ENCODE measurements at regions not wholly inside any gene's neighbourhood (a gene's known extent, or its start where the extent isn't known, plus 50 kb on each side); places are given as distances from the start of the nearest gene placed in this dataset.

DNA sequence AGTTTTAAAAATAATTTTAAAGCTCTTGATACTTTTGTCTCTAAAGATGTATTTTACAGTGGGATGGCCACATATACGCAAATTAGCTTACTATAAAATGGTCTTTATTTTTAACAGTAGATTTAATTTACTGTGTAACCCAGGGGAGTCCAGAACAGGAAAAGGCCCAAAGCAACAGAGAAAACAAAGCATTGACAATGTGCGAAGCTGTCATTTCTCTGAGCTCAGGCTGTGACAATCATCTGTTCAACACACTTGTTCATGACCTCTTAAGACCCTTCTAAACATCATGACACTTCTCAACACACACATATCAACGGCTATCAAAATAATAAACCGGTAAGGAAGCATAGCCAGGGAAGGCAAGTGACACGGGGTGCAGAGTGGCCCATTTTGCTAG, 499.6 kb upstream of the MPDZ start:
- Histone ChIP-seq H3K36me3 (ENCODE audit: control insufficient read depth in 2 of 2, extremely low read depth in 1 of 2, insufficient read depth in 2 of 2, low read length in 2 of 2) (no peaks in the 10 kb centered on the region), H3K27me3 (ENCODE audit: control insufficient read depth in 2 of 2, insufficient read depth in 2 of 2, low read length in 2 of 2) (no peaks in the 10 kb centered on the region), H3K4me2 (ENCODE audit: insufficient read depth, low read length) (no peak overlapping the region), H3K9ac (replicated peaks; ENCODE audit: extremely low read depth, insufficient read depth, low read length) (no peak overlapping the region), H3K27ac (ENCODE audit: insufficient read depth, low read depth, low read length) (no peak overlapping the region), H3K4me1 (ENCODE audit: control insufficient read depth, extremely low read depth, insufficient read depth, low read length) (no peaks in the 10 kb centered on the region), H3K9me1 (replicated peaks; ENCODE audit: control insufficient read depth, extremely low read depth, insufficient read depth, low read length) (no peaks in the 10 kb centered on the region), H3K79me2 (ENCODE audit: control insufficient read depth, insufficient read depth, low read length) (no peaks in the 10 kb centered on the region), H4K20me1 (replicated peaks; ENCODE audit: control insufficient read depth, extremely low read depth, insufficient read depth, low read length) (no peaks in the 10 kb centered on the region), H2AFZ (ENCODE audit: low read depth, low read length) (no peak overlapping the region), H3K9me3 (replicated peaks; ENCODE audit: control insufficient read depth, insufficient read depth, low read length) (no peaks in the 10 kb centered on the region), H3K4me3 (replicated peaks in 1 of 3; ENCODE audit: insufficient read depth in 1 of 3, low read depth in 1 of 3, low read length in 3 of 3) (no peak overlapping the region)
- no peak for DNase-seq (ENCODE audit: low read depth, low spot score)
- intact Hi-C loops (cut with micrococcal nuclease), result no loop called here
- TF ChIP-seq, protein P1, sequence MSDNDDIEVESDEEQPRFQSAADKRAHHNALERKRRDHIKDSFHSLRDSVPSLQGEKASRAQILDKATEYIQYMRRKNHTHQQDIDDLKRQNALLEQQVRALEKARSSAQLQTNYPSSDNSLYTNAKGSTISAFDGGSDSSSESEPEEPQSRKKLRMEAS (IDR thresholded peaks at IDR 0.05; ENCODE audit: insufficient read depth, insufficient read length), result no peak
- TF ChIP-seq FOS (IDR thresholded peaks at IDR 0.05; ENCODE audit: borderline replicate concordance, insufficient read depth, low read length) (no peak), JUN (IDR thresholded peaks at IDR 0.05; ENCODE audit: borderline replicate concordance, insufficient read depth, insufficient read length, low read depth) (no peak), POLR2AphosphoS5 (IDR thresholded peaks at IDR 0.05; ENCODE audit: insufficient read depth, low read depth, low read length) (no peak), MYC (IDR thresholded peaks at IDR 0.05; ENCODE audit: low read depth, low read length) (no peak), EZH2 (IDR thresholded peaks at IDR 0.05; ENCODE audit: borderline replicate concordance, low read depth, low read length, severe bottlenecking) (no peak), POLR2A (IDR thresholded peaks at IDR 0.05; ENCODE audit: low read depth, low read length) (no peak), GATA2 (IDR thresholded peaks at IDR 0.05; ENCODE audit: insufficient read depth, insufficient read length, low read depth, low read length) (no peak)
- TF ChIP-seq, protein P2, sequence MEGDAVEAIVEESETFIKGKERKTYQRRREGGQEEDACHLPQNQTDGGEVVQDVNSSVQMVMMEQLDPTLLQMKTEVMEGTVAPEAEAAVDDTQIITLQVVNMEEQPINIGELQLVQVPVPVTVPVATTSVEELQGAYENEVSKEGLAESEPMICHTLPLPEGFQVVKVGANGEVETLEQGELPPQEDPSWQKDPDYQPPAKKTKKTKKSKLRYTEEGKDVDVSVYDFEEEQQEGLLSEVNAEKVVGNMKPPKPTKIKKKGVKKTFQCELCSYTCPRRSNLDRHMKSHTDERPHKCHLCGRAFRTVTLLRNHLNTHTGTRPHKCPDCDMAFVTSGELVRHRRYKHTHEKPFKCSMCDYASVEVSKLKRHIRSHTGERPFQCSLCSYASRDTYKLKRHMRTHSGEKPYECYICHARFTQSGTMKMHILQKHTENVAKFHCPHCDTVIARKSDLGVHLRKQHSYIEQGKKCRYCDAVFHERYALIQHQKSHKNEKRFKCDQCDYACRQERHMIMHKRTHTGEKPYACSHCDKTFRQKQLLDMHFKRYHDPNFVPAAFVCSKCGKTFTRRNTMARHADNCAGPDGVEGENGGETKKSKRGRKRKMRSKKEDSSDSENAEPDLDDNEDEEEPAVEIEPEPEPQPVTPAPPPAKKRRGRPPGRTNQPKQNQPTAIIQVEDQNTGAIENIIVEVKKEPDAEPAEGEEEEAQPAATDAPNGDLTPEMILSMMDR (IDR thresholded peaks at IDR 0.05; ENCODE audit: extremely low read depth in 1 of 2, insufficient read depth in 1 of 2, low read depth in 1 of 2, low read length in 2 of 2), result no peak
- dilution Hi-C loops (cut with MboI; ENCODE audit: extremely low pct_ligation_motif_present, low sequenced_read_pairs), result no loop called here
- no peak for FAIRE-seq
- ChIA-PET CTCF (interaction anchor here (0.9 to 1.7 kb wide), 2 partner anchors 9 to 20 kb away, joined by 3 to 4 read pairs; no protein-coding TSS in a partner anchor), POLR2A (no interaction called here)
- no TSS peak for BruUV-seq (replicated peaks)

Data from endothelial cell of umbilical vein (primary cell).